Spinal cord (tissue), 9 donors: ENCODE measurements at regions not wholly inside any gene's neighbourhood (a gene's known extent, or its start where the extent isn't known, plus 50 kb on each side); places are given as distances from the start of the nearest gene placed in this dataset.

Source experiments
- DNase-seq, 6 donors: peaks; one replicate each; pipeline versions ENCODE4 v3.0.0 to v3.0.0-alpha.2; 2013 to 2015; ENCODE audit warnings: low spot score in 6 of 6, low read depth in 4 of 6
- H3K27ac ChIP-seq: one replicate; pipeline ENCODE4 v1.5.1; 2013; ENCODE audit warnings: low read depth, low read length, control low read depth
- H3K27me3 ChIP-seq: one replicate; pipeline ENCODE4 v1.6.1; 2013; ENCODE audit warnings: low read length; ENCODE audit not compliant: control insufficient read depth, insufficient read depth
- H3K36me3 ChIP-seq: one replicate; pipeline ENCODE4 v1.6.1; 2013; ENCODE audit warnings: low read length; ENCODE audit not compliant: control insufficient read depth, insufficient read depth
- H3K4me1 ChIP-seq: one replicate; pipeline ENCODE4 v1.6.1; 2013; ENCODE audit warnings: low read length; ENCODE audit not compliant: control insufficient read depth, insufficient read depth
- H3K4me3 ChIP-seq: one replicate; pipeline ENCODE4 v1.5.1; 2013; ENCODE audit warnings: low read depth, low read length, control low read depth
- H3K9me3 ChIP-seq: one replicate; pipeline ENCODE4 v1.6.1; 2013; ENCODE audit warnings: low read length; ENCODE audit not compliant: control insufficient read depth, insufficient read depth
- WGBS: methylation state at CpG from one replicate; pipeline ENCODE4 v1.1.5; 2013; ENCODE audit warnings: missing lambda C conversion rate; ENCODE audit not compliant: insufficient coverage; 5-methylcytosine and 5-hydroxymethylcytosine counted together
- donor health status: healthy.

DNA sequence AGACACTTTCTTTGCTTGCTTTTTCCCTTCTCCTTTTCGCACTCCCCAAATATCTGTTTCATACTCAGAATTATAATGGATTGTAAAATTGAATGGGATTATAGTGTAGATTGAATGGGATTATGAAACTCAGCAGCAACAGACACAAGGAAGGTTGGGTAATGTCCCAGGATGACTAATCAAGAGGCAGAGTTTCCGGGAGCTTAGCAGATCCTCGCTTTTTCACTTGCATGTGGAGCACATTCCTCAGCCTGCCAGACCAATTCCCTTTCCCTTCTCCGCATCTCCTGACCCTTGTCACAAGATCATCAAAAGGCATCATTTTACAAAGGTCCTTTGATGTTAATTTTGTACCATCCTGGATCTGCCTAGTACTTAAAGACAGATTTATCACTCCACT is 55.1 kb upstream of the SLC1A1 start:
- Histone ChIP-seq H3K36me3 (no peaks in the 10 kb centered on the region), H3K4me3 (no peak overlapping the region), H3K27me3 (no peaks in the 10 kb centered on the region), H3K9me3 (peaks cover 3% of the 10 kb centered on the region), H3K4me1 (no peaks in the 10 kb centered on the region), H3K27ac (no peak overlapping the region)
- 87% methylated on average over 3 of the region's 4 CpGs for WGBS
- DNase-seq, result no peak

DNA sequence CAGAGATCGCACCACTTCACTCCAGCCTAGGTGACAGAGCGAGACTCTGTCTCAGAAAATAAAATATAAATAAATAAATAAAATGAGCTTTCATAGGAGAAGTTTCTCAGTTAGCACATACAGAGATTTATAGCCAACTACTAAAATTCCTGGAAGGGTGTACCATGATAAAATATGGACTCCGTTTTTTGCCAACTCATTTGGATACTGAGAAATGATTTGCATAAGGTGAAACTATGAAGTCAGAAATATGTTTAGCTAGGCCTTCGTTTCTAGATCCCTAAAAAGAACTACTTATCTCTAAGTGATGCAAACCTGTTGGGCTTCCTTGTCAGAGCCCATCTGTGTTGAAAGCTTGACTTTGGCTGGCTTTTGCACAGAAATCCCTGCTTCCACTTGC is 56.9 kb upstream of the SLC1A1 start:
- no peaks in the 10 kb centered on the region for H3K4me1 ChIP-seq
- no peaks in the 10 kb centered on the region for H3K9me3 ChIP-seq
- H3K27ac ChIP-seq, result no peak overlapping the region
- no CpG with 5 or more reads among the region's 4 CpGs for WGBS
- no peaks in the 10 kb centered on the region for H3K36me3 ChIP-seq
- H3K4me3 ChIP-seq, result no peak overlapping the region
- DNase-seq, result peak in 1 of 6 donors; percentile 91
- no peaks in the 10 kb centered on the region for H3K27me3 ChIP-seq

DNA sequence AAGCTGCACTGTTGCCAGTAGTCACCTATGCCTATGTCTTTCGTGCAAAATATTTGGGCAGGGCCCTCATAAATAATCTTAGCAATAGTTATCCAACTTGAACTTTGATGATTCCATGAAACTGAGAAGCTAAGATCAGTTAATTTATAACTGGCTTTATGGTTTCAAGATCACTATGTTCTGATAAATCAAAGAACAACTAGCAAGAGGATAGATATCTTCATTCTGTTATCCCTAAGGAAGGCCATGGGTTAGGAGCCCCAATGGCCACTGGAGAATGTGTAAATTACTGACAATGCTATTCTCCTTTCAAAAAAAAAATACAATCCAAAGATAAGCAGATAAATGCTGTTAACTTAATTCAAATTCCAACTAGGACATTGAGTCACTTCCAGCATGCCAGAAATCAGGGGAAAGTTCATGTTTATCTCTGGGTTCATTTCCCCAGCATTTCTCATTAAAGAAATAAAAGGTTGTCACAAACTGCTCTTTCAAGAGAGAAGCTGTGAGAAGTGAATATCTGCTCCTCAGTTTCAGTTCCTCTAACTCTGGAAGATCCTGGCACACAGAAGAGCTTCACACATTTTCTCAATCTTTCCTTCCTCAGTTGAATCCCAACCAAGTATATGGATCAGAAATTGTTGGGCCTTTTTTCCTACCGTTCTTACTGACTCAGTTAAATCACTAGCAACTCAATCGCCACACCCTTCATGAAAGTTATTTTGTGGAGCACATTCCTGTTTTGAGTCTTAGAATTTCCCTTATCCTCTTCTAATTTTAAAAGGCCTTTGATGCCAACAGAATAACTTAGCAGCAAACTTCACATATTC is 59.6 kb upstream of the SLC1A1 start:
- WGBS, result no CpG with 5 or more reads among the region's 3 CpGs
- Histone ChIP-seq H3K36me3 (no peaks in the 10 kb centered on the region), H3K27me3 (no peaks in the 10 kb centered on the region), H3K27ac (no peak overlapping the region), H3K4me3 (no peak overlapping the region), H3K9me3 (no peaks in the 10 kb centered on the region), H3K4me1 (no peaks in the 10 kb centered on the region)
- DNase-seq, result peak in 1 of 6 donors; percentile 64

DNA sequence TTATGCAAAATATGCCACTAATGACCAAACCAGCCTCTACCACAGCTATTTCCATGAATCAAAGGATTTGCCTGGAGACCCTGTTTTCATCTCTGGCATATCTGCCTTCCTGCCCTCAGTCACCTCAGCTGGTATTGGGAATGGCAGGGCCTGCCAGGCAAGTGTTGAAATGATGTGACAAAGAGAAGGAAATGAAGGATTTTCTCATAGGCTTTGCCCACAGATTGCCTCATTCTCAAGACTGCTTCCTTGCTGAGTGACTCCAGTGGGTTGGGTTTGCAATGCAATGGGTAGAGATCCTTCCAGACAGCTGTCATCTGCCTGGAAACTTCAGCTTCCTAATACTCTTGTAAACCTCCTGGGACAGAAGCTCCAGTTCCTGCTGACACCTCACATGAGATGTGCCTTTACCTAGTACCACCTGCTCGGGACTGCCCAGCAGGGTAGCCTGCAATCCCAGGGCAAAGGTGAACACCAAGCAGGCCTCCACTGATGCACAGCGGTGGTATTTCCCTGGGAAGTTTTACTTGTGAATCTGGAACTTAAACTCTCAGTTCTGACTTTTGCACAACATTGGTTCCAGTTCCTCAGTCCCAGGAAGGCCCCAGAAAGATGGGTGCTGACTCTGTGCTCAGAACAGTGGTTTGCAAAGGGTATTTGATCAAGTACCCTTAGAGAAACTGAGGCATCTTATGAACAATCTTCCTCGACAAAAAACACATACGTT is 64.8 kb upstream of the SLC1A1 start:
- no peak overlapping the region for H3K4me3 ChIP-seq
- H3K27ac ChIP-seq, result no peak overlapping the region
- no peaks in the 10 kb centered on the region for H3K9me3 ChIP-seq
- H3K4me1 ChIP-seq, result no peaks in the 10 kb centered on the region
- WGBS, result 85% methylated on average over 3 of the region's 4 CpGs
- no peak for DNase-seq
- no peaks in the 10 kb centered on the region for H3K36me3 ChIP-seq
- H3K27me3 ChIP-seq, result no peaks in the 10 kb centered on the region

DNA sequence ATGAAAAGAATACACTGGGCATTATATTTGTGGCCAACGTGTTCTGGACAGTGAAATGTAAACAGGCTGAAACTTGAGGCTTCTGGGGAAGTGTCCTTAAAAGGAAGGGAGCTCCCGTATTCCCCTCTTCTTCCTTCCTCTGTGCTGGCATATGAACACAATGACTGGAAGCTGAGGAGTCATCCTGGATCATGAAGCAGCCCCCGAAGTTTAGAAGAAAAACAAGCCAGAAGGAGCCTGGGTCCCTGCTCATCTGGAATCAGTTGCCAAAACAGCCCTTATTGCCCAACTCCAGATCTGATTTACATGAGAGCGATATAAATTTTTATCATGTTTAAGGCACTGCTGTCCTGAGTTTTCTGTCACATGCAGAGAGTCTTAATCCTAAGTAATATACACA is 65.4 kb upstream of the SLC1A1 start:
- no peak for DNase-seq

DNA sequence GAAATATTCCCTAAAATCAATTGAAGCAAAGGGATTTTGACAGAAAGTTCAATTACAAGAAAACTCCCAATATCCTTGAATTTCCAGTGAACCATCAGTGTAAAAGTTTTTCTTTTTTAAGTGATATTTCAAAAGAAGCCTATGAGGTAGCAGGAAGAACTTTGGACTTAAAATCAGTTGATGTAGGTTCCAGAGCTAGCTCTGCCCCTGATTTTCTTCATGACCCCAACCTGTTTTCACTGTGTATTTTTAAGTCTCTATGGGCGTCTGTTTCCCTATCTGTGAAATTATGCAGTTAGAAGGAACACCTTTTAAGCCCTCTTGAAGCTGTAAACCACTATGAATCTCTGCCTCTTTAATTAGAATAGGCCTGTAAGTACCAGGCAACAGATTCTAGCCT is 66.2 kb upstream of the SLC1A1 start:
- WGBS, result no CpG with 5 or more reads among the region's 1 CpG
- no peak for DNase-seq
- H3K9me3 ChIP-seq, result no peaks in the 10 kb centered on the region
- no peaks in the 10 kb centered on the region for H3K36me3 ChIP-seq
- H3K27me3 ChIP-seq, result no peaks in the 10 kb centered on the region
- no peak overlapping the region for H3K4me3 ChIP-seq
- no peaks in the 10 kb centered on the region for H3K4me1 ChIP-seq
- no peak overlapping the region for H3K27ac ChIP-seq

More for the DNA sequence above, 65.4 kb upstream of the SLC1A1 start:
- Histone ChIP-seq H3K4me3 (no peak overlapping the region), H3K4me1 (no peaks in the 10 kb centered on the region), H3K9me3 (no peaks in the 10 kb centered on the region), H3K36me3 (no peaks in the 10 kb centered on the region), H3K27me3 (no peaks in the 10 kb centered on the region), H3K27ac (no peak overlapping the region)
- 83% methylated on average over 2 of the region's 4 CpGs for WGBS

DNA sequence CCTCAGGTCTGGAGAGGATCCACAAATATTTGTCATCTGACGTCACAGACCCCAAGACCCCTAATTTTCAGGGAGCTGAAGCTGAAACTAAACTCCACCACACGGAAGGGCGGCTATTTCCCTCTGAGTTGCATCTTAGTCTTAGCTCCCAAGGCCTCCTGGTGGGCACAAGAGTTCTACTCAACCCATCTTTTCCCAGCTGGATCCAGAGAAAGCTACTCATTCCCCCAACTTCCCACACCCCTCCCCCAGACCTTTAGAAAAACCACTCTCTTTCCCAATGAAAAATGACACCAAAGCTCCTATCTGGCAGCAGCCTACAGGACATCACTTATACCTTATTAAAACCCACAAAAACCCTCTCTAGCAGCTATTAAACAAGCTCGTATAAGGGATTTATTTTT is 67.1 kb upstream of the SLC1A1 start:
- DNase-seq, result peak in 1 of 6 donors; percentile 12
- Histone ChIP-seq H3K36me3 (no peaks in the 10 kb centered on the region), H3K9me3 (no peaks in the 10 kb centered on the region), H3K4me1 (no peaks in the 10 kb centered on the region), H3K27ac (no peak overlapping the region), H3K27me3 (no peaks in the 10 kb centered on the region), H3K4me3 (no peak overlapping the region)
- WGBS, result 84% methylated on average over 3 of the region's 4 CpGs

DNA sequence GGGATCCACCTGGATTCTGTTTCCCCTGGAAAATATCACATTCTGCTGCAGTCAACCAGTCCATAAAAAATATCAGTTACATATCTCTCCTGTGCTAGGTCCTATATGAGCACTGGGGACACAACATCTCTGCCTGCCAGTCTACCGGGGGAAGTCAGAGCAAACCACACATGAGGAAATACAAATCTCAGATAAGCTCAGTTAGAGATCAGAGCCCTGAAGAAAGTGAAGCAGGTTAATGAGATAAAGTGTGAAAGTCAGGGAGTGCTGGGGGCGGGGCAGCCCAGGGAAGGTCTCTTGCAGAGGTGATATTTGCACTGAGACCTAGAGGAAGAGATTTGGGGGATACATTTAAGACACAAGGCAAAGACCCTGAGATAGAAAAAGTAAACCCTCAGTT is 67.8 kb upstream of the SLC1A1 start:
- H3K4me1 ChIP-seq, result no peaks in the 10 kb centered on the region
- no peak overlapping the region for H3K27ac ChIP-seq
- no peaks in the 10 kb centered on the region for H3K9me3 ChIP-seq
- no peak overlapping the region for H3K4me3 ChIP-seq
- no peaks in the 10 kb centered on the region for H3K27me3 ChIP-seq
- no peak for DNase-seq
- no peaks in the 10 kb centered on the region for H3K36me3 ChIP-seq
- WGBS, result 100% methylated on average over 1 of the region's 2 CpGs

DNA sequence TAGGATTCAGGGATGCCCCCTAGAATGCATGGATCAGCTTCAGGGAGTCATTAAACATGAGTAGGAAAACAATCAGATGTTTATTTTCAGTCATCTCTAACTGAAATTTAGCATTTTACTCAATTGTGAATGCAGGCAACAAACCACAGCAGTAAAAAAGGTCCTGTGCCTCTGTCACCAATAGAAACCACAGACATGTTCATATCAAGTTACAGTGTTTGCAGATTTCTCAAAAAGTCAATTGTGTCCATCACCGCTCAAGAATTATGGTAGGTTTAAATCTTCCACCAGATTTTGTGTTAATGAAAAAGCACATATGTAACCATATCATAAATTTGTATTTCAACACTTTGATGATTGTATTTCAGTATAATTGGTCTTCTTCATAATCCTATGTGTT is 68.4 kb upstream of the SLC1A1 start:
- H3K4me1 ChIP-seq, result no peaks in the 10 kb centered on the region
- no peak overlapping the region for H3K4me3 ChIP-seq
- no peaks in the 10 kb centered on the region for H3K36me3 ChIP-seq
- no peaks in the 10 kb centered on the region for H3K9me3 ChIP-seq
- DNase-seq, result no peak
- no CpG with 5 or more reads among the region's 1 CpG for WGBS
- no peak overlapping the region for H3K27ac ChIP-seq
- no peaks in the 10 kb centered on the region for H3K27me3 ChIP-seq

DNA sequence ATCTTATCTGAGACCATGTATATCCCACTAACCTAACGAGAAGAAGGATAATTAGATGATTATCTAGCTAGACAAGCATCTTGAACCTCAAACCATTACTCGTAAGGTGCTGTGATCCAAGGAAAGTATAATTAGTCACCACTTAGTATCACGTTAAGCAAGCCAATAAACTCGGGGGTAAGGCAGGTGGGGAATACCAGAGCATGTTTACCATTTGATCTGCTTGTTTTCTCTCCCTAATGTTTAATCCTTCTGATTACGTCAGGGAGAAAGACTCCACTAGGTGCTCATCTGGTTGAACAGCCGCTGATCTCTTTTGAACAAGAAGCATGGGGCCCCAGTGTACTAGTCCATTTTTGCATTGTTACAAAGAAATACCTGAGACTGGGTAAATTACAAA is 69.9 kb upstream of the SLC1A1 start:
- 100% methylated on average over 2 of the region's 6 CpGs for WGBS
- Histone ChIP-seq H3K36me3 (no peaks in the 10 kb centered on the region), H3K4me3 (no peak overlapping the region), H3K27ac (no peak overlapping the region), H3K4me1 (no peaks in the 10 kb centered on the region), H3K27me3 (no peaks in the 10 kb centered on the region), H3K9me3 (no peaks in the 10 kb centered on the region)
- no peak for DNase-seq
